NCI-H526 (cell line): ENCODE measurements at regions not wholly inside any gene's neighbourhood (a gene's known extent, or its start where the extent isn't known, plus 50 kb on each side); places are given as distances from the start of the nearest gene placed in this dataset.
"Not testable (repeated sequence)": the region's sequence is repeated elsewhere in the genome, so short reads cannot be mapped to it uniquely, and the experiment has no call there.

ENCODE experiments used
- DNase-seq, 2 experiments: peaks; one replicate each; lab custom pipeline; 2025; lab: John Stamatoyannopoulos, UW

- DNase-seq, result no peak
Observed at GRCh38 chr5:144004751-144005150, 165.7 kb downstream of the YIPF5 start.

- no peak for DNase-seq
Observed at GRCh38 chr5:144009116-144009515, 161.3 kb downstream of the YIPF5 start.

- DNase-seq, result no peak
Observed at GRCh38 chr5:144011388-144011787, 159.1 kb downstream of the YIPF5 start.

- DNase-seq, result no peak
Observed at GRCh38 chr5:144013816-144014215, 156.6 kb downstream of the YIPF5 start.

DNA sequence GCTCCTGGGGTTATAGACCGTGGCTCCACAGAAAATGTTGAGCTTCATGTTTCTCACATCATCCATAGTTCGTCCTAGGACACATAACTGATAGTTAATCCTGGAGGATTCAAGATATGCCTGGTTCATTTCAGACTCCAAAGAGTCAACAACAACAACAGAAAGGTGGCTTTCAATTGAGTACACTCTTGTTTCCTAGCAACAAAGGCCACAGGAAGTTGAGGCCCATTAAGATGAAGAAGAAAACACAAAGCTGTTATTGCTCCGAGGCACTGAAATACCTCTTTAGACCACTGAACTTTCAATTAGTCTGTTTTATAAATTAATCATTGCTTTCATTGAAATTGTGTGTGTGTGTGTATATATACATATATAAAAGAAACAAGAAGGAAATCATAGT, 154.5 kb downstream of the YIPF5 start:
- DNase-seq, result no peak

DNA sequence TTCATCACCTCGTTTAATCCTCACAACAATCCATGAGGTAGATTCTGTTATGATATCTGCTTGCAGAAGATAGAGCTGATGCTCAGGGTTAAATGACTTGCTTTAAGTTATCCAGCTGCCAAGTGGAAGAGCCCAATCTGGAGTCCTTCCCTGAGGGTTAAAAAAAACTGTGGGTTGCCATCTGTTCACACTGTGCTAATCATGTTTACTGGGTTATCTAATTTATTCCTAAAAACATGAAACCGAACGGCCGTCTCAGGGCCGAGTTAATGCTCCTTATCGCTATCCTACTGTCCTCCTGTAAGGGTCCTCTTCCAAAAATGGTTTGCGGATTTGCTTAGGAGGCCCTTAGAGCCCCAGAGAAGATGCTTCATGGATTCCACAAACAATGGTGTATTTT, 153.3 kb downstream of the YIPF5 start:
- no peak for DNase-seq

DNA sequence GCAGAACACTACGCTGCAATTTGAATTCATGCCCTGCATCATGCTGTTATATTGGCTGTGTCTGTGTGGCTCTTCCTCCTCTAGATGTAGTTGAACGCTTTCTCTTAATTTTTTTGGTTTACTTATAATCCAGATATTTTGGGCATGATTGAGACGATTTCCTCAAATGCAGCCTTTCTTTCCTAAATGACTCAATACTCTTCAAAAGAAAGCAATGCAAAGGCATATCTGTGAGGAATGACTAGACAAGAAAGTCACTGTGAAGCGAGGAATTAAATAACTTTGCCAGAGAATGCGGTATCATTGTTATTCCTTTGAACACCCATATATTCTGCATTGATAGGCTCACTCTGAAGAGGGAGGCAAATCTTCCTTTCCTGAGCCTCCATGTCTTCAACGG, 152.8 kb downstream of the YIPF5 start:
- no peak for DNase-seq

GRCh38 chr5:144024090-144024489, 146.4 kb downstream of the YIPF5 start:
- no peak for DNase-seq

GRCh38 chr5:144024545-144024944, 145.9 kb downstream of the YIPF5 start:
- DNase-seq, result no peak

DNA sequence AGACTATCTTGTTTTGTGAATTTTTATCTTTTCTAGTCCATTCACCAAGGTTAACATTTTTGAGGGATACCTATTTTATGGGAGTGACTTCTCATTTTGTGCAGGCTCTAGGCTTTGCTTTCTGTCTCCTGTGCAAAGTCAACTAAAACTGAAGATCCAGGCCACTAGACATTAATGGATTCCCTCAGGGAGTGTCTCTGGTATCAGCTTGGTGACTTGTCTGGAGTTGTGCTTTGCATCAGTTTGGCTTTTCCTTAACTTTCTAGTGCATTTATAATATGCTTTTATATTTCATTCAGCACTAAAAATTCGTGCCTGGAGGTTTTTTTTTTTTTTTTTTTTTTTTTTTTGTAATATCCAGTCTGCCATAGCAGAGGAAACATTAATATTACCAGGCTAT, 144.2 kb downstream of the YIPF5 start:
- no peak for DNase-seq

DNA sequence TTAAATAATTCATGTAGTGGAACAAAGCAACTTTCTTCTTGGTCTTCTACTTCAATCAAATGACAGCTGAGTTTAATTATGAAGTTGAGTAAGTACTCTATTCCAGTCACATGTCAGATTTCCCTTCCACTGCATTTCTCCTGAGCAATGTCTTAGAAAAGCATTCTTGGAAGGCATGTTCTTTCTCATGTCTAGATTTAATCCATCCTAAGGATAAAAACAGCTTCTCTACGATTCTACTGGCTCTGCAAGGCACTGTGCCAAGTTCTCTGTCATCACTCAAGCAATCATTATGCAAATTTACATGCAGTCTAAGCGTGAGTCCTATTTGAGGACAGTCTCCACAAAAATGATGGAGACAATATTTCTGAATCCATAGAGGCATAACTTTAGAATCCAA, 142.4 kb downstream of the YIPF5 start:
- peak; percentile 7 to 44 for DNase-seq

DNA sequence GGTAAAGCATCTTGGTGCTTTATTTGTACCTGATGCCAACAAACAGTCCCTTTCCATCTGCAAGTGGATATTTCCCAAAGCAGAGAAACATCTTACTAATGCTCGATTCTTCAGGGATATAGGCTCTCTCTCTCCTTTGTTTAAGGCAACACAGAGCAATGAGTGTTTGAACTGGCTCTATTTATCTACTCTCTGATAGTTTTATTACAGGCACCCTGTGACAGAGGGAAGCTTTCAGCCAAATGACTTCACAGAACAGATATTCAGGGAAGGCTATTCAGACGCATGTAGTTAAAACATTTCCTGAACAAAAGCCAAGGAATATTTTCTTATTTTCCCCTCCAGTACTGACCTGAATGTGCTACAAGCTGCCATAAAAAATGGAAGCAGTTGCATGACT, 141.8 kb downstream of the YIPF5 start:
- peak; percentile 43 to 44 for DNase-seq

DNA sequence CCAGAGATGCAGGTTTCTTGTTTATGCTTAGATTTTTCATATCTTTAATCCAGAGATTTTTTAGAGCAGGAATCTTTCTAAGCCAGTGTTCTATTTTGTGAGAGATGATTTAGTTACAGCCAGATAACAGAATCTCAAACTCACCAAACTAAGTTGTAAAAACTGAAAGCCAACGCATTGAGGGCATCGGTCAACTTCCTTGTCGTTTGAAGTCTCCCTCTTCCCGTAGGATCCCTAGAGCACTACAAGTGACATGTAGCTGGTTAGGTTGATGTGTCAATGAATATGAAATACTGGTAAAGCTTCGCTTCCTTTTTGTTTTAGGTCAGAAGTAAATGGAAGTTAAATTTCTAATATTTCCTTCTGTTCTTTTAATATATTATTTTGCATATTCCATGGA, 139.6 kb downstream of the YIPF5 start:
- no peak for DNase-seq

DNA sequence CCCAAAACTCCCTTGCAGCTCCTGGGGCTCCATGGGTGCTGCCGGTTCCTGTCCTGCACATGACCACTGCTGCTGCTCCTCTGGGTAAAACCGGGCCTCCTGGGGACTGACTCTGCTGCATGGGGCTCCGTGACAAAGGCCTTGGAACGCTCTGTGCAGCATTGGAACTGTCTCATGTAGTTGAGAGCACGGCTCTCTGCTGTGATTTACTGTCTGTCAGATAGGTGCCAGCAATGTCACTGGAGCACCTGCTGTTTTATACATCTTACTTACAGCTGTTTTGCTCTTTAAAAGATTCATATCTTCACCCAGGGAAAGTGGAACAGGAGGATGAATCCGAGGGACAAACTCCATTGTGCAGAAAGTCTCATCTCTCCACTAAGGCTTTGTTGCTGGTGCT, 138.1 kb downstream of the YIPF5 start:
- no peak for DNase-seq

GRCh38 chr5:144033486-144033885, 137.0 kb downstream of the YIPF5 start:
- DNase-seq, result no peak

GRCh38 chr5:144035046-144035740, 135.3 kb downstream of the YIPF5 start:
- DNase-seq, result no peak

- DNase-seq, result no peak
Observed at GRCh38 chr5:144036476-144036875, 134.0 kb downstream of the YIPF5 start.

DNA sequence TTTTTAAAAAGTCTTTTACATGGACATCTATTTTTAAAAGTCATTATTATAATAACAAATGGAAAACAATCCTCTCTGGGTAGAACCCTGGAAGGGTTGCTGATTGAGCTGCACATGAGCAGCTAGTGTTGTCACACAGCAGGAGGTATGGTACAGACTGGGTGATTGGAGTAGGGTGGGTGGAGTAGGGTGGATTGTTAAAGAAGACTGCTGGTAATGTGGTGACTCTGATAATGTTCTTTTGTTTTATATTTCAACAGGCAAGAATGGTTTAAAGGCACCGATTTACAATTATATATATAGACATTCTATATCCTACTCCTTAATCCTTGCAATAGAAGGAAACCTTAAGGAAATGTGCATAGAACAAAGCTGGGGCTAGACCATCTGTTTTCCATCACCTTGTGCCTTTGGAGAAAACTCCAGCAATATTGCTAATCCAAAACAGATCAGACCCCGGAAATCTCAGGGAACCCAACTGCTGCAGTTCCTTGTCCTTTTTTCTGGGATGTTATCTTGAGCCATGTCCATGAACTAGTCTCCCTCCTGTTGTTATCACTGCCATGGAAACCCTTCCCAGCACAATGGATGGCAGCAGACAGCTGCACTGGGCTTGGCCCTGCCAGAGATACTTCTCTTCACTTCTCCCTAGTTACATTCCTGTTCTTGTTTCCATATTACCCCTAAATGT, 129.7 kb downstream of the YIPF5 start:
- no peak for DNase-seq

- DNase-seq, result no peak
Observed at GRCh38 chr5:144042156-144042555, 128.3 kb downstream of the YIPF5 start.

DNA sequence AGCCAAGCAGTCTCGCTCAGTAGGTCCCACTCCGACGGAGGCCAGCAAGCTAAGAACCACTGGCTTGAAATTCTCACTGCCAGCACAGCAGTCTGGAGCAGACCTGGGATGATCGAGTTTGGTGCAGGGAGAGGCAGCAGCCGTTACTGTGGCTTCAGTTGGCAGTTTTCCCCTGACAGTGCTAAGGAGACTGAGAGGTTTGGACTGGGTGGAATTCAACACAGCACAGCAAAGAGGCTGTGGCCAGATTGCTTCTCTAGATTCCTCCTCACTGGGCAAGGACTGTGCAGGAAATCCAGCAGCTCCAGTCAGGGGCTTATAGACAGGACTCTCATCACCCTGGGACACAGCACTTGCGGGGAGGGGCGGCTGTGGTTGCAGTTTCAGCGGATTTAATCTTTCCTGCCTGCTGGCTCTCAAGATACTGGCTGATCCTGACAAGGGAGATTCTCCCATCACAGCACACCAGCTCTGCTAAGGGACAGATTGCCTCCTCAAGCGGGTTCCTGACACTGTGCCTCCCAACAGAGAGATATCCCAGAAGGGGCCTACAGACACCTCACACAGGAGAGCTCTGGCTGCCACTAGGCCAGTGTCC, 122.1 kb downstream of the YIPF5 start:
- DNase-seq, result no peak

DNA sequence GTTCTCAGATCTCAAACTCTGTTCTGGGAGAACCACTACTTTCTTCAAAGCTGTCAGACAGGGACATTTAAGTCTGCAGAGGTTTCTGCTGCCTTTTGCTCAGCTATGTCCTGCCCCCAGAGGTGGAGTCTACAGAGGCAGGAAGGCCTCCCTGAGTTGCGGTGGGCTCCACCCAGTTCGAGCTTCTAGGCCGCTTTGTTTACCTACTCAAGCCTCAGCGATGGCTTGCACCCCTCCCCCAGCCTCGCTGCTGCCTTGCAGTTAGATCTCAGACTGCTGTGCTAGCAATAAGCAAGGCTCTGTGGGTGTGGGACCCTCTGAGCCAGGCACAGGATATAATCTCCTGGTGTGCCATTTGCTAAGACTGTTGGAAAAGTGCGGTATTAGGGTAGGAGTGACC, 115.1 kb downstream of the YIPF5 start:
- not testable (repeated sequence) for DNase-seq

DNA sequence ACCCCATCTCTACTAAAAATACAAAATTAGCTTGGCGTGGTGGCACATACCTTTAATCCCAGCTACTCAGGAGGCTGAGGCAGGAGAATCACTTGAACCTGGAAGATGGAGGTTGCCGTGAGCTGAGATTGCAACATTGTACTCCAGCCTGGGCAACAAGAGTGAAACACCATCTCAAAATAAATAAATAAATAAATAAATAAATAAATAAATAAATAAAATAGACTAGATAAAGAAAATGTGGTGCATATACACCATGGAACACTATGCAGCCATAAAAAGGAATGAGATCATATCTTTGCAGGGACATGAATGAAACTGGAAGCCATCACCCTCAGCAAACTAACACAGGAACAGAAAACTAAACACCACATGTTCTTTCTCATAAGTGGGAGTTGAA, 110.4 kb downstream of the YIPF5 start:
- not testable (repeated sequence) for DNase-seq

DNA sequence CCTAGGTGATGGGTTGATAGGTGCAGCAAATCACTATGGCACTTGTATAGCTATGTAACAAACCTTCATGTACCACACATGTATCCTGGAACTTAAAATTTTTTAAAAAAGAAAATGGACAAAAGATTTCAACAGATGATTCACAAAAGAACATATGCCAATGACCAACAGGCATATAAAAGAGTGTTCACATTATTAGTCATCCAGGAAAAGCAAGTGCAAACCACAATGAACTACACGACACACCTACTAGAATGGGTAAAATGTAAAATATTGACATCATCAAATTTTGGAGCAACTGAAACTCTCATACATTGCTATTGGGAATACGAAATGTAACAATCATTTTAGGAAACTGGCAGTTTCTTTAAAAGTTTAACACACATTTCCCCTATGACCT, 109.9 kb downstream of the YIPF5 start:
- DNase-seq, result no peak

DNA sequence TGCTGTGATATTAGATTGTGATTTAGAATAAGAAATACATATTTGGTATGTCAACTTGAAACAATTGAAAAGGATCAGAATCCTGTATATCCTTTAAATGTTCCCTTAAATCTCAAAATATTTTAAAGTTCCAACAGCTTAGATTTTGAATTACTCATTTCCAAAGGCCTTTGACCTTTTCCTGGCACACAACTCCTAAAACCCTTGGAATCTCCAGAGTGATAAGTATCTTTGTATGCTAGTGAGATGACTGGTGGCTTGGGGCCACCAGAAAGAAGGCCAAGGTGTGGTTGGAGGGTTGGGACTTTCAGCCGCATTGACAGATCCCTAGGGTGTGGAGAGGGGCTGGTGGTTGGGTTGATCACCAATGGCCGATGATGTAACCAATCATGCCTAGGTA, 104.7 kb downstream of the YIPF5 start:
- DNase-seq, result no peak
